HUES64 (cell line): ENCODE measurements at regions not wholly inside any gene's neighbourhood (a gene's known extent, or its start where the extent isn't known, plus 50 kb on each side); places are given as distances from the start of the nearest gene placed in this dataset.
"Not testable (repeated sequence)": the region's sequence is repeated elsewhere in the genome, so short reads cannot be mapped to it uniquely, and the experiment has no call there.

Source experiments
- H3K27ac ChIP-seq: 2 replicates; pipeline ENCODE4 v1.7.0; 2013; ENCODE audit warnings: low read depth, low read length, inconsistent platforms
- H3K27me3 ChIP-seq: 2 replicates; pipeline ENCODE4 v1.6.1; 2013; ENCODE audit warnings: mild to moderate bottlenecking, low read length; ENCODE audit not compliant: insufficient read depth
- H3K36me3 ChIP-seq: 2 replicates; pipeline ENCODE4 v1.6.1; 2013; ENCODE audit warnings: mild to moderate bottlenecking, low read length; ENCODE audit not compliant: insufficient read depth
- H3K4me1 ChIP-seq: 2 replicates; pipeline ENCODE4 v1.6.1; 2013; ENCODE audit warnings: mild to moderate bottlenecking, low read length, moderate library complexity; ENCODE audit not compliant: insufficient read depth
- H3K4me3 ChIP-seq: 2 replicates; pipeline ENCODE4 v1.5.1; 2013; ENCODE audit warnings: mild to moderate bottlenecking, low read length, moderate library complexity
- H3K9ac ChIP-seq: 2 replicates; pipeline ENCODE4 v1.6.1; 2013; ENCODE audit warnings: mild to moderate bottlenecking, low read depth, low read length
- H3K9me3 ChIP-seq: 2 replicates; pipeline ENCODE4 v1.6.1; 2013; ENCODE audit warnings: low read depth, low read length; ENCODE audit not compliant: insufficient read depth
- WGBS: fragments of 150-250, 120-280 bp; methylation state at CpG from one replicate; pipeline ENCODE4 v1.1.7; 2013; ENCODE audit warnings: missing lambda C conversion rate; 5-methylcytosine and 5-hydroxymethylcytosine counted together

DNA sequence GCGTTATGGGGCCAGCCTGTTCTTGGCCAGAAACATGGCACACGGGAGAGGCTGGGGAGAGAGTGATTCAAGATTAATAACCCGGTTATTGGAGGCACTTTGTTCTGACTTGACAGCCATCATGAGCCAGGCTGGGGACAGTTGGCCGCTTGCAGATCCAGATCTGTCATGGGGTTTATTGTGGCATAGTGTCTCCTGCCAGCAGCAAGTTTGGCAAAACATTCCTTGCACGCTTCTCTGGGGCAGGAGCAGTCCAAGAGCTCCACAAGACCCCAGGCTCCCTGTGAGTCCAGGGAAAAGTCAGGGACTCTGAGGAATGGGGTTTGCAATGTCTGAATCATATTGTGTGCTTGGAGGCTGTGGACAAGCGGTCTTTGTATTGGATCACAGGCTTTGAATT is 270.4 kb downstream of the MIAT start:
- H3K4me1 ChIP-seq = peaks cover 12% of the 10 kb centered on the region; the same call in 1 of the 2 replicates
- H3K36me3 ChIP-seq = no peaks in the 10 kb centered on the region
- no peaks in the 10 kb centered on the region for H3K9me3 ChIP-seq
- H3K9ac ChIP-seq = no peak overlapping the region
- H3K27me3 ChIP-seq = no peaks in the 10 kb centered on the region
- no peak overlapping the region for H3K27ac ChIP-seq
- WGBS = 87% methylated on average over 6 of the region's 6 CpGs
- H3K4me3 ChIP-seq = no peak overlapping the region

DNA sequence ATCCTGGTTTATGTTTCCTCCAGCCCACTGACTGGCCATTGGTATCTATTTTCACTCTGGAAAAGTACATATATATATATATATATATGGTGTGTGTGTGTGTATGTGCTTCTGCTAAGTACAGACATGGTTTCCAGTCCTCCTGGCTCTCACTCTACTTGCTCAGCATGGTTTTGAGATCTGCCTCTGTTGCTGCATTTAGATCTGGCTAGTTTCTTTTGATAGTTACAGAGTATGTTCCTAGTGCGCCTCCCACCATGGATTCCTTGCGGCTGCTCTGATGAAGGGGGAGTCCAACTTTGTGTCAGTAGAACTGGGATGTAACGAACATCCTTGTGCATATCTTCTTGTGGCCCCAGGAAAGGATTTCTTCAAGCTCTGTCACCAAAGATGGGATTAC is 274.1 kb downstream of the MIAT start:
- no peaks in the 10 kb centered on the region for H3K4me1 ChIP-seq
- no peak overlapping the region for H3K27ac ChIP-seq
- no peaks in the 10 kb centered on the region for H3K36me3 ChIP-seq
- H3K9me3 ChIP-seq = no peaks in the 10 kb centered on the region
- 94% methylated on average over 3 of the region's 3 CpGs for WGBS
- no peak overlapping the region for H3K4me3 ChIP-seq
- peaks cover 4% of the 10 kb centered on the region for H3K27me3 ChIP-seq
- H3K9ac ChIP-seq = no peak overlapping the region

GRCh38 chr22:26933105-26933590 is 275.8 kb downstream of the MIAT start:
- Histone ChIP-seq H3K36me3 (no peaks in the 10 kb centered on the region), H3K4me3 (no peak overlapping the region), H3K4me1 (no peaks in the 10 kb centered on the region), H3K27me3 (peaks cover 4% of the 10 kb centered on the region), H3K9me3 (peaks cover 5% of the 10 kb centered on the region; the same call in 1 of the 2 replicates), H3K27ac (no peak overlapping the region), H3K9ac (no peak overlapping the region)
- 91% methylated on average over 8 of the region's 8 CpGs for WGBS

GRCh38 chr22:26937213-26937612 is 279.8 kb downstream of the MIAT start:
- no peak overlapping the region for H3K27ac ChIP-seq
- no peak overlapping the region for H3K9ac ChIP-seq
- H3K9me3 ChIP-seq = peaks cover 5% of the 10 kb centered on the region; the same call in 1 of the 2 replicates
- no peak overlapping the region for H3K4me3 ChIP-seq
- 85% methylated on average over 3 of the region's 5 CpGs for WGBS
- H3K27me3 ChIP-seq = peaks cover 4% of the 10 kb centered on the region
- H3K36me3 ChIP-seq = no peaks in the 10 kb centered on the region
- peaks cover 6% of the 10 kb centered on the region; the same call in 1 of the 2 replicates for H3K4me1 ChIP-seq

DNA sequence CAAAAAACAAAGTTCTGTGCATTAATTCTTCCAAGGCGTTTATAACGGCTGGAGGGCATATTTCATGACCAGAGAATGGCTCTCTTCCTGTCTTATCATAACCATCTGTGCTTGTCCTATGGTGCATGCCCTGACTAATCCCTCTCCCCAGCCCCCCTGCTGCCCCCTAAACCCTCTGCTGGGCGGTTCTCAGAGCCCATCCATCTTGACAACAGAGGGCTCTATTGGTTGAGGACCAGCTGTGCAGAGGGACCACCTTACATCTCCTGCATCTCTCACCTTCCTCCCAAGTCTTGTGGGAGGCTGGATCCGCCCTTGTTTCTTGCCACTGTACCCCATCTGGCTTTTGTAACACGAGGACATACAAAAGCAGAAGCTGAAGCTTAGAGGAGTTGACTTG is 282.1 kb downstream of the MIAT start:
- Histone ChIP-seq H3K27ac (no peak overlapping the region), H3K9ac (no peak overlapping the region), H3K36me3 (no peaks in the 10 kb centered on the region), H3K27me3 (peaks cover 4% of the 10 kb centered on the region), H3K4me1 (peaks cover 15% of the 10 kb centered on the region; the same call in 1 of the 2 replicates), H3K4me3 (no peak overlapping the region), H3K9me3 (peaks cover 5% of the 10 kb centered on the region; the same call in 1 of the 2 replicates)
- WGBS = 81% methylated on average over 5 of the region's 5 CpGs

- Histone ChIP-seq H3K36me3 (no peaks in the 10 kb centered on the region), H3K9me3 (peaks cover 5% of the 10 kb centered on the region; the same call in 1 of the 2 replicates), H3K4me1 (peaks cover 15% of the 10 kb centered on the region; the same call in 1 of the 2 replicates), H3K4me3 (no peak overlapping the region), H3K27me3 (no peaks in the 10 kb centered on the region), H3K27ac (no peak overlapping the region), H3K9ac (no peak overlapping the region)
- 63% methylated on average over 14 of the region's 14 CpGs for WGBS
Measured at GRCh38 chr22:26941896-26942636, 284.7 kb downstream of the MIAT start.

DNA sequence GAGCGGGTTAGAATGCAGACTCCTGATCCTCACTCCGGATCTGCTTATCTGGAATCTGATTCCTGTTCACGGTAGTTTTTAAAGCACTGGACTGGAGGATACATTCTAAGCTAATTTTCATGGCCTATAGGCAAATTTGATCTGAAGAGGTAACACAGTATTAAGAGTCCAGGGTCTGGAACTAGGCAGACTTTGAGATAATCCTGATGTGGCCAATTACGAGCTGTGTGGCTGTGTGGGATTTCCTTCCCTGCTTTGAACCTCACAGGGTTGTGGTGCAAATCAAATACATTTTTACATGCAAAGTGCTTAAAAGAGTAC is 285.2 kb downstream of the MIAT start:
- H3K27me3 ChIP-seq = no peaks in the 10 kb centered on the region
- WGBS = 74% methylated on average over 4 of the region's 4 CpGs

DNA sequence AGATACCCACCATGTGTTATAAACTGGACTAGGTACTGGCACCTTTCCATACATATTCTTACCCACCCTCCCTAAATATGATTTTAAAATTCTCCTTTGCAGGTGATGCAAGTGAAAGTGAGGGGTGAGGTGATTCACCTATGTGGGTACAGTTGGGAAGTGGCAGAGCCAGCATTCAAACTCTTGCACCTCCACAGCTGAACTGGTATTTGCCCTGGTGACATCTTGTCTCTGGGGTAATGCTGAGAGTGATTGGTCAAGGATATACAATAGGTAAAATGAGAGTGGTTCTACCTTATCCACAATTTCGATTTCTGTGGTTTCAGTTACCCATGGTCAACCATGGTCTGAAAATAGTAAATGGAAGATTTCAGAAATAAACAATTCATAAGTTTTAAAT is 288.2 kb downstream of the MIAT start:
- Histone ChIP-seq H3K36me3 (no peaks in the 10 kb centered on the region), H3K27ac (no peak overlapping the region), H3K4me1 (peaks cover 15% of the 10 kb centered on the region; the same call in 1 of the 2 replicates), H3K9me3 (no peaks in the 10 kb centered on the region), H3K9ac (no peak overlapping the region), H3K4me3 (no peak overlapping the region), H3K27me3 (no peaks in the 10 kb centered on the region)
- WGBS = 100% methylated on average over 1 of the region's 1 CpG

More for the DNA sequence above, 285.2 kb downstream of the MIAT start:
- H3K4me1 ChIP-seq = peaks cover 15% of the 10 kb centered on the region; the same call in 1 of the 2 replicates
- peaks cover 2% of the 10 kb centered on the region; the same call in 1 of the 2 replicates for H3K9me3 ChIP-seq
- H3K9ac ChIP-seq = no peak overlapping the region
- H3K4me3 ChIP-seq = no peak overlapping the region
- H3K36me3 ChIP-seq = no peaks in the 10 kb centered on the region
- H3K27ac ChIP-seq = no peak overlapping the region

- 4% methylated on average over 2 of the region's 3 CpGs for WGBS
- no peaks in the 10 kb centered on the region for H3K9me3 ChIP-seq
- peaks cover 21% of the 10 kb centered on the region for H3K27me3 ChIP-seq
- no peak overlapping the region for H3K4me3 ChIP-seq
- no peak overlapping the region for H3K9ac ChIP-seq
- H3K27ac ChIP-seq = no peak overlapping the region
- peaks cover 17% of the 10 kb centered on the region for H3K4me1 ChIP-seq
- no peaks in the 10 kb centered on the region for H3K36me3 ChIP-seq
Measured at GRCh38 chr22:26949193-26949592, 291.8 kb downstream of the MIAT start.

DNA sequence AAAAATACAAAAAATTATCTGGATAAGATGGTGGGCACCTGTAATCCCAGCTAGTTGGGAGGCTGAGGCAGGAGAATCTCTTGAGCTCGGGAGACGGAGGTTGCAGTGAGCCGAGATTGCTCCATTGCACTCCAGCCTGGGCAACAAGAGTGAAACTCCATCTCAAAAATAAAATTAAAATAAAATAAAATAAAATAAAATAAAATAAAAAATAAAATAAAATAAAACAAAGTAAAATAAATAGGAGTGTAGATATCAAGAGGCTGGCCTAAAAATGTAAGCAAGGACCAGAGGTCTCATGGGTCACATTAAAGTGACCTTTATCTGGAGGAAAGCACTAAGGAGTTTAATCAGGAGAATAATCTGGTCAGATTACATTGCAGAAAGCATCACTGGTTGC is 293.8 kb downstream of the MIAT start:
- H3K9ac ChIP-seq, H3K4me3 ChIP-seq, H3K9me3 ChIP-seq, H3K36me3 ChIP-seq, H3K27ac ChIP-seq: not testable (repeated sequence)
- WGBS = 96% methylated on average over 3 of the region's 3 CpGs
- Histone ChIP-seq H3K27me3 (peaks cover 36% of the 10 kb centered on the region), H3K4me1 (peaks cover 22% of the 10 kb centered on the region)

GRCh38 chr22:26952004-26952403 is 294.6 kb downstream of the MIAT start:
- peak overlapping the region; percentile 11; the same call in 1 of the 2 replicates for H3K4me3 ChIP-seq
- peaks cover 36% of the 10 kb centered on the region for H3K27me3 ChIP-seq
- no peak overlapping the region for H3K9ac ChIP-seq
- WGBS = 43% methylated on average over 4 of the region's 4 CpGs
- H3K36me3 ChIP-seq = no peaks in the 10 kb centered on the region
- no peak overlapping the region for H3K27ac ChIP-seq
- H3K9me3 ChIP-seq = no peaks in the 10 kb centered on the region
- H3K4me1 ChIP-seq = peaks cover 25% of the 10 kb centered on the region
